MCF 10A (cell line): ENCODE measurements at regions not wholly inside any gene's neighbourhood (a gene's known extent, or its start where the extent isn't known, plus 50 kb on each side); places are given as distances from the start of the nearest gene placed in this dataset.
"Not testable (repeated sequence)": the region's sequence is repeated elsewhere in the genome, so short reads cannot be mapped to it uniquely, and the experiment has no call there.

ENCODE experiments used
- BruUV-seq: library from RNA; stranded (reverse); fragments of 400-500 nt; replicated peaks from 2 replicates; lab custom pipeline; 2021; lab: Mats Ljungman, UMichigan
- CTCF ChIA-PET: fragments of 300-600 bp; sonication (Branson Sonifier 250); formaldehyde crosslinking; extraction: SDS; loops from one replicate; lab custom pipeline; 2021; ENCODE audit warnings: antibody characterized with exemption, inconsistent platforms; lab: Yijun Ruan, JAX
- POLR2A ChIA-PET: fragments of 300-600, 350-650 bp; sonication (Branson Sonifier 250); formaldehyde crosslinking; extraction: SDS; loops from one replicate; lab custom pipeline; 2020; ENCODE audit warnings: antibody characterized with exemption, inconsistent platforms; lab: Yijun Ruan, JAX
- DNase-seq: peaks from one replicate; pipeline ENCODE4 v3.0.0-alpha.2; 2018; ENCODE audit not compliant: unreplicated experiment
- H3K27ac Mint-ChIP-seq: one replicate; pipeline ENCODE4 v1.8.0; 2022; ENCODE audit warnings: mild to moderate bottlenecking, low read depth, mixed read lengths; ENCODE audit not compliant: unreplicated experiment
- H3K27me3 Mint-ChIP-seq: one replicate; pipeline ENCODE4 v1.8.0; 2022; ENCODE audit warnings: mixed read lengths; ENCODE audit not compliant: insufficient read depth, unreplicated experiment
- H3K36me3 Mint-ChIP-seq: one replicate; pipeline ENCODE4 v1.8.0; 2022; ENCODE audit warnings: mild to moderate bottlenecking, moderate library complexity, mixed read lengths; ENCODE audit not compliant: insufficient read depth, unreplicated experiment
- H3K4me1 Mint-ChIP-seq: one replicate; pipeline ENCODE4 v1.8.0; 2022; ENCODE audit warnings: mixed read lengths; ENCODE audit not compliant: insufficient read depth, unreplicated experiment
- H3K4me3 Mint-ChIP-seq: one replicate; pipeline ENCODE4 v1.8.0; 2022; ENCODE audit warnings: mild to moderate bottlenecking, moderate library complexity, mixed read lengths; ENCODE audit not compliant: unreplicated experiment
- H3K9me3 Mint-ChIP-seq: one replicate; pipeline ENCODE4 v1.8.0; 2022; ENCODE audit warnings: mixed read lengths; ENCODE audit not compliant: unreplicated experiment
- CTCF ChIP-seq: fragments of 200-600 bp; IDR thresholded peaks from one replicate; pipeline ENCODE4 v1.8.0; 2022; ENCODE audit warnings: antibody characterized with exemption, mild to moderate bottlenecking; ENCODE audit not compliant: unreplicated experiment
- intact Hi-C: fragments of 100-400 bp; cut with micrococcal nuclease; formaldehyde crosslinking; loops from 2 replicates; pipeline ENCODE4 v1.14.1; 2022

- POLR2A ChIA-PET, result no interaction called here
- BruUV-seq, result no TSS peak
- no peak for TF ChIP-seq CTCF
- Mint-ChIP-seq H3K27ac (no peak overlapping the region), H3K9me3 (peaks cover 19% of the 10 kb centered on the region), H3K36me3 (no peaks in the 10 kb centered on the region), H3K27me3 (no peaks in the 10 kb centered on the region), H3K4me3 (no peak overlapping the region), H3K4me1 (no peaks in the 10 kb centered on the region)
- intact Hi-C loops, result no loop called here
- CTCF ChIA-PET, result no interaction called here
- DNase-seq, result no peak
Measured at GRCh38 chr15:91366111-91366510, 266.1 kb downstream of the SV2B start.

DNA sequence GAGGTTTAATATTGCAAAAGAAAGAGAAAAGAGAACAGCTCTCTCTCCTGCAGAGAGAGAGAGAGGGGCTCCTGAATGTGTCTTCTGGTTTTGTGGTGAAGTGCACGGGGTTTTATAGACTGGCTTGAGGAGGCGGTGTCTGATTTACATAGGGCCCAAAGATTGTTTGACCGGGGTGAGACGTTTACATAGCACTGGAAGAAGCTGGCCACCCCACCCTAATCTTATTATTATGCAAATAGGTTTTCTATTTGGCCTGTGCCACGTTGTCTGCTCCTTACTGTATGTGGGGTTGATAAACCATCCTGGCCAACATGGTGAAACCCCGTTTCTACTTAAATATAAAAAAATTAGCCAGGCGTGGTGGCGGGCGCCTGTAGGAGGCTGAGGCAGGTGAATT is 268.6 kb downstream of the SV2B start:
- ChIA-PET CTCF (interaction anchor here (0.7 kb wide), 1 partner anchor 66 kb away, joined by 3 read pairs; no protein-coding TSS in a partner anchor), POLR2A (no interaction called here)

DNA sequence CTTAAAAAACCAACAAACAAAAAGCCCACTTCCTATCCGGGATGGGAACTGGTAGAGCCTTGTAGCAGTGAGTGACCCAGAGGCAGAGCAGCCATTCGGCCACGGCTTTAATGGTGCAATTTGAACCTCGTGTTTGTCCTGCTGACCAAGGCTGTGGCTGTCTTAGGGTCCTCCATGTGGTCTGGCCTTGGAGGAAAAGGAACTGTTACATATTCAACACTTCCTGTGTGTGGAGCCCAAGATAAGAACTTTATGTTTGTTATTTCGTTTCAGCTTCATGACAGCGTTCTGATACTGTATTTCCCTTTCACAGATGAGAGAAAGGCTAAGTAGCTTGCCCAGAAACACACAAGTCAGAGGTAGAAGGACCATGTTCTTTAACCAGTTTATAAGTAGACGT is 269.8 kb downstream of the SV2B start:
- ChIA-PET POLR2A (interaction anchor here (1.4 kb wide), 1 partner anchor 11 kb away, joined by 3 read pairs; no protein-coding TSS in a partner anchor), CTCF (interaction anchor here (0.9 kb wide), 1 partner anchor 8 kb away, joined by 4 read pairs; no protein-coding TSS in a partner anchor)
- TF ChIP-seq CTCF, result no peak
- Mint-ChIP-seq H3K36me3 (no peaks in the 10 kb centered on the region), H3K4me1 (no peaks in the 10 kb centered on the region), H3K4me3 (no peak overlapping the region), H3K9me3 (peaks cover 26% of the 10 kb centered on the region), H3K27me3 (no peaks in the 10 kb centered on the region), H3K27ac (no peak overlapping the region)
- intact Hi-C loops, result no loop called here
- no peak for DNase-seq
- no TSS peak for BruUV-seq

More for the DNA sequence above, 268.6 kb downstream of the SV2B start:
- TF ChIP-seq CTCF, result no peak
- BruUV-seq, result no TSS peak
- Mint-ChIP-seq H3K4me1 (no peaks in the 10 kb centered on the region), H3K27me3 (no peaks in the 10 kb centered on the region), H3K9me3 (peaks cover 28% of the 10 kb centered on the region), H3K36me3 (no peaks in the 10 kb centered on the region), H3K27ac (no peak overlapping the region), H3K4me3 (no peak overlapping the region)
- intact Hi-C loops, result no loop called here
- DNase-seq, result no peak

DNA sequence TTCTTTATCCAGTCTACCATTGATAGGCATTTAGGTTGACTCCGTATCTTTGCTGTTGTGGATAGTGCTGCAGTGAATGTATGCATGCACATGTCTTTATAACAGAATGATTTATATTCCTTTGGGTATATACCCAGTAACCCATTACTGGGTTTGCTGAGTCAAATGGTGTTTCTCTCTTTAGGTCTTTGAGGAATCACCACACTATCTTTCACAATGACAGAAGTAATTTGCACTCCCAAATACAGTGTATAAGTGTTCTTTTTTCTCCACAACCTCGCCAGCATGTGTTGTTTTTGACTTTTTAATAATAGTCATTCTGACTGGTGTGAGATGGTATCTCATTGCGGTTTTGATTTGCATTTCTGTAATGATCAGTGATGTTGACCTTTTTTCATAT is 271.3 kb downstream of the SV2B start:
- not testable (repeated sequence) for H3K27me3 Mint-ChIP-seq, BruUV-seq

DNA sequence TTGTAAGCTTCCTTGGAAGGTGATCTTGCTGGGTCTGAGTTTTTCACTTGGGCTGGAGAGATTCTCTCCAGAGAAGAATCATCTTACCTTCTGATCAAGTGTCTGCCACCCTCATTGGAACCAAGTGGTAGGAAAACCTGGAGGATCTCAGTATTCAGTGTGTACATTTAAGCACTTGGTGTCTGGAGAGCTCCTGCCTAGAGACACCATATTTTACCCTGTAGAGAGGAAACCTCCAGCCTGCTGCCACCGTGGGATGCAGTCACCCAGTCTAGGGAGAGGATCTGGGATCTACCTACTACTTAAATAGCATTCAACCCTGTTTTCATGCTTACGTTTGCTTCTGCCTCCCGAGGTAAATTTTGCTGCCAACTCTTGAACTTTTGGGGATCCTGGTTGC is 274.3 kb downstream of the SV2B start:
- ChIA-PET CTCF (interaction anchor here (0.5 to 0.9 kb wide), 3 partner anchors 30 to 330 kb away, joined by 3 to 4 read pairs (median 3); no protein-coding TSS in a partner anchor), POLR2A (interaction anchor here (0.7 kb wide), 1 partner anchor 62 kb away, joined by 3 read pairs; no protein-coding TSS in a partner anchor)
- BruUV-seq, result no TSS peak
- Mint-ChIP-seq H3K4me3 (no peak overlapping the region), H3K36me3 (no peaks in the 10 kb centered on the region), H3K4me1 (no peaks in the 10 kb centered on the region), H3K9me3 (peaks cover 24% of the 10 kb centered on the region), H3K27me3 (peaks cover 11% of the 10 kb centered on the region), H3K27ac (no peak overlapping the region)
- no peak for DNase-seq
- intact Hi-C loops, result no loop called here
- TF ChIP-seq CTCF, result no peak

More for the DNA sequence above, 271.3 kb downstream of the SV2B start:
- H3K36me3 Mint-ChIP-seq, H3K4me3 Mint-ChIP-seq, CTCF ChIA-PET, intact Hi-C loops, H3K27ac Mint-ChIP-seq, DNase-seq, POLR2A ChIA-PET, H3K4me1 Mint-ChIP-seq: not testable (repeated sequence)
- H3K9me3 Mint-ChIP-seq, result peaks cover 24% of the 10 kb centered on the region
